ENCODE measurements at regions not wholly inside any gene's neighbourhood (a gene's known extent, or its start where the extent isn't known, plus 50 kb on each side); places are given as distances from the start of the nearest gene placed in this dataset.

- Histone ChIP-seq H3K9me3 (no peaks in the 10 kb centered on the region), H3K27ac (no peak overlapping the region), H3K27me3 (peaks cover 0 to 5% (median 0%) of the 10 kb centered on the region in 7 donors), H3K36me3 (no peaks in the 10 kb centered on the region), H3K4me1 (no peaks in the 10 kb centered on the region), H3K4me3 (no peak overlapping the region)
- ATAC-seq (peak in 2 of 8 donors; percentile 29 to 30), DNase-seq (no peak)
- TF ChIP-seq, protein P1, sequence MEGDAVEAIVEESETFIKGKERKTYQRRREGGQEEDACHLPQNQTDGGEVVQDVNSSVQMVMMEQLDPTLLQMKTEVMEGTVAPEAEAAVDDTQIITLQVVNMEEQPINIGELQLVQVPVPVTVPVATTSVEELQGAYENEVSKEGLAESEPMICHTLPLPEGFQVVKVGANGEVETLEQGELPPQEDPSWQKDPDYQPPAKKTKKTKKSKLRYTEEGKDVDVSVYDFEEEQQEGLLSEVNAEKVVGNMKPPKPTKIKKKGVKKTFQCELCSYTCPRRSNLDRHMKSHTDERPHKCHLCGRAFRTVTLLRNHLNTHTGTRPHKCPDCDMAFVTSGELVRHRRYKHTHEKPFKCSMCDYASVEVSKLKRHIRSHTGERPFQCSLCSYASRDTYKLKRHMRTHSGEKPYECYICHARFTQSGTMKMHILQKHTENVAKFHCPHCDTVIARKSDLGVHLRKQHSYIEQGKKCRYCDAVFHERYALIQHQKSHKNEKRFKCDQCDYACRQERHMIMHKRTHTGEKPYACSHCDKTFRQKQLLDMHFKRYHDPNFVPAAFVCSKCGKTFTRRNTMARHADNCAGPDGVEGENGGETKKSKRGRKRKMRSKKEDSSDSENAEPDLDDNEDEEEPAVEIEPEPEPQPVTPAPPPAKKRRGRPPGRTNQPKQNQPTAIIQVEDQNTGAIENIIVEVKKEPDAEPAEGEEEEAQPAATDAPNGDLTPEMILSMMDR (IDR thresholded peaks at IDR 0.05): no peak
- intact Hi-C loops (cut with DNase I): no loop called here
- 18 to 28% methylated on average over 6 of the region's 6 CpGs for WGBS, 2 donors
Measured at GRCh38 chr1:213585959-213586586, 401.7 kb upstream of the PROX1 start.

DNA sequence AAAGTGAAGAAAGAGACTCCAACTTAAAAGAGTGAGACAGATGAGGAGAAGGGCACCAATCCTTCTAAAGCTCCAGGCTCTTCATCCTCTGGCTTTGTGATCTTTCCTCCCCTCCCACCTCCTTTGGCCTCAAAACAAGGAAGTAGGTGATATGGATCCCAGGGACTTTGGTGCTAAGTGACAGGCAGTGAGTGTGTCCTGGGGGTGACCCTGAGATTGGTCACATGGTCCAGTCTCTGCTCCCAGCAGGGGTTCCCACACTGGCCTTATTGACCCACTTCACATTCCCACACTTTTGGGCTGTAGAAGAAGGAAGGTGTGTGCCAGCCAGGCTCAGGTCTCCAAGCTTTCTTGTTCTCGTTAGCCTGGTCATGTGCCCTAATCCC lies 401.2 kb upstream of the PROX1 start:
- TF ChIP-seq, protein P1 (IDR thresholded peaks at IDR 0.05): no peak

GRCh38 chr1:213596729-213597128 lies 391.0 kb upstream of the PROX1 start:
- intact Hi-C loops (cut with DNase I): no loop called here
- Histone ChIP-seq H3K4me1 (no peaks in the 10 kb centered on the region), H3K9me3 (no peaks in the 10 kb centered on the region), H3K27me3 (no peaks in the 10 kb centered on the region), H3K27ac (no peak overlapping the region), H3K36me3 (no peaks in the 10 kb centered on the region), H3K4me3 (no peak overlapping the region)
- TF ChIP-seq, protein P1 (IDR thresholded peaks at IDR 0.05): no peak
- DNase-seq: no peak
- WGBS, 2 donors: 89 to 93% methylated on average over 7 of the region's 7 CpGs
- ATAC-seq: no peak

More for the DNA sequence above, 401.2 kb upstream of the PROX1 start:
- H3K4me3 ChIP-seq: no peak overlapping the region
- WGBS, 2 donors: 80 to 85% methylated on average over 1 of the region's 1 CpG
- H3K4me1 ChIP-seq: no peaks in the 10 kb centered on the region
- H3K27ac ChIP-seq: no peak overlapping the region
- peak in 1 of 8 donors; percentile 81 for ATAC-seq
- intact Hi-C loops (cut with DNase I): no loop called here
- H3K9me3 ChIP-seq: no peaks in the 10 kb centered on the region
- DNase-seq: no peak
- H3K36me3 ChIP-seq: no peaks in the 10 kb centered on the region
- H3K27me3 ChIP-seq: peaks cover 0 to 5% (median 0%) of the 10 kb centered on the region in 7 donors

DNA sequence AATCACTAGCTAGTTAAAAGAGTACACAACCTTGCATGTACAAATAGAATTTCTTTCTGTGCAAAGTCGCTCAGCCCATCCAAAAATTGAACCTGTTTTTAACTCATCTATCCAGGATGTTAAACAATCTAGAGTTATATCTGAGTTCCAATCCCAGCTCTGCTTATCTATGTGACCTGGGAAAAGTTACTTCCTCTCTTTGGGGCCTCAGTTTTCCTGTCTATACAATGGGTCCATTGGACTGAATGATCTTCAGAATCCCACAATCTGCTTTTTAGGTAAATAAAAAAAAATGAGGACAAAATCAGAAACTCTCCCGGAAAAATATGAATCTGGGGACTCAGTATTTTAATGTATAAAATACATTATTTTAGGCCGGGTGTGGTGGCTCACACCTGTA lies 389.5 kb upstream of the PROX1 start:
- intact Hi-C loops (cut with DNase I): no loop called here
- 94 to 97% methylated on average over 3 of the region's 3 CpGs for WGBS, 2 donors
- H3K4me1 ChIP-seq: no peaks in the 10 kb centered on the region
- TF ChIP-seq, protein P1 (IDR thresholded peaks at IDR 0.05): no peak
- ATAC-seq: no peak
- no peak for DNase-seq
- no peak overlapping the region for H3K27ac ChIP-seq
- no peaks in the 10 kb centered on the region for H3K27me3 ChIP-seq
- H3K36me3 ChIP-seq: no peaks in the 10 kb centered on the region
- H3K9me3 ChIP-seq: no peaks in the 10 kb centered on the region
- no peak overlapping the region for H3K4me3 ChIP-seq
